Embryonic facial prominence (tissue), 1 donor: ENCODE measurements at regions not wholly inside any gene's neighbourhood (a gene's known extent, or its start where the extent isn't known, plus 50 kb on each side); places are given as distances from the start of the nearest gene placed in this dataset.
"Not testable (repeated sequence)": the region's sequence is repeated elsewhere in the genome, so short reads cannot be mapped to it uniquely, and the experiment has no call there.

Experiments used
- DNase-seq: peaks from one replicate; pipeline ENCODE4 v3.0.0-alpha.2; 2016; ENCODE audit errors: extremely low spot score

GRCh38 chr12:115898670-115899069, 378.8 kb downstream of the MED13L start:
- DNase-seq = no peak

DNA sequence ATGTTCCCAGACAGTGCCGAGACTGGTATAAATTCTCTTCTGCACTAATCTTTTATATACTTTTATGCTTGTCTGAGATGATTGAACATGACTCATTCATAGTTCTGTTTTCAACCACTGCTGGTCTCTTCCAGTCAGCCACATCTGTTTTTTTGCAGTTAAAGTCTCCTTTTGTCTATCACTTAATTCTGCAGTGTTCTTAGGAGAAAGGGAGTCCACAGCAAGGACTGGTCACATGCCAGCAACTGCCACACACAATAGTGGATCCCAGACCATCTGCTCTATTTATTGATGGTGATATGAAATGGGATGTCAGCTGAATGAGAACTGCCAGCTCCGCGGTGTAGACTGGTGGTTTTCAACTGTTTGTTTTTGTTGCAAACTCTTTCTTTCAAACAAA, 379.8 kb downstream of the MED13L start:
- DNase-seq = no peak

- DNase-seq = no peak
These were observed 382.2 kb downstream of the MED13L start for GRCh38 chr12:115895247-115895646.

- DNase-seq = no peak
These were observed 385.8 kb downstream of the MED13L start for GRCh38 chr12:115891556-115892164.

DNA sequence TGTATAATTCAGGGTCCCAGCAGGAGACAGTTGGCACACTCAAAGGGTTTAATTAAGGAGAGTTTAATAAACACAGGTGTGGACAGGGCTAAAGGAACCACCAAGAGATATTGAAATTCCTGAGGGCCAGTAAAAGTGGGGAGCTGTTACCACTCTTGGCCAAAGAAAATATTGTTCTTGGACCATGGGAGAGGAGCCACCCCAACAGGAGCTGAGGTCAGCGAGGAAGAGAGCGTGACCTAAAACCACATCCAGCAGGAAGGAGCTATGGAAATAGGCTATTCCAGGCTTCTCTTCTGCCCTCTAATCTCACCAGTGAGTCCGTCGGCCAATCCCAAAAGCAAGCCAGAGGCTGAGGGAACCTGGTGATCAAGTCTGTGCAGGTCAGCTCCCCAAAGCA, 390.8 kb downstream of the MED13L start:
- no peak for DNase-seq

- DNase-seq = no peak
These were observed 392.3 kb downstream of the MED13L start for GRCh38 chr12:115885040-115885690.

GRCh38 chr12:115882936-115883335, 394.6 kb downstream of the MED13L start:
- no peak for DNase-seq

DNA sequence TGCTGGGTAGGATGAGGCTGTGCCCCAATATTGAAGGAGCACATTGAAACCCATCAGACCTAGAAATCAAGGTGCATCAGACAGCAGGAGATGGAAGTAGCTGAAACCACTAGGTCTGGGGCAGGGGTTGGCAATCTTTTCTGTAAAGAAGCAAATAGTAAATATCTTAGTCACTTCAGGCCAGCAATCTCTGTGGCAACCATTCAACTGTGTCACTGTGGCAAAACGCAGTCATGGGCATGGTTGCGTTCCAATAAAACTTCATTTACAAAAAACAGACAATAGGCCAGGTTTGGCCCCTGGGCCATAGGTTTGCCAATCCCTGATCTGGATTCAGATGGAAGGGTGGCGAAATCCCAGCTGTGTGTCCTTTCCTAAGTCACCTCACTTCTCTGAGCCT, 397.3 kb downstream of the MED13L start:
- DNase-seq = no peak

DNA sequence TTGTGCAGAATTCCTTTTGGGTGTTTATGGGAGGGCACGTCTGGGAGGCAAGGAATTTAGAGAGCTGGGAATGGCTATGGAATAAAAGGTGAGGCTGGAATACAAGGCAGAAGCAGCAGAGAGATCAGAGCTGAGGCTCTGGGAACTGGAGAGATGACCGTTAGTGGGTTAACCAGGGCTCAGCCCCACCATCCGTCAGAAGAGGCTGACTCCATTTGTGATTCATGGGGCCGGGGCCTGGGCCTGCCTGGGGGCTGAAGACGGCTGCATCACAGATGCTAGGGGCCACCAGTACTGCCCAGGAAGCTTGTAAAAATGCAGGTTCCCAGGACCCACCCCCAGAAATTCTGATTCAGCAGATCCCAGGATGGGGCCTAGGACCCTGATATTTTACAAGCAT, 398.1 kb downstream of the MED13L start:
- no peak for DNase-seq

GRCh38 chr12:115873451-115874082, 403.9 kb downstream of the MED13L start:
- DNase-seq = no peak

DNA sequence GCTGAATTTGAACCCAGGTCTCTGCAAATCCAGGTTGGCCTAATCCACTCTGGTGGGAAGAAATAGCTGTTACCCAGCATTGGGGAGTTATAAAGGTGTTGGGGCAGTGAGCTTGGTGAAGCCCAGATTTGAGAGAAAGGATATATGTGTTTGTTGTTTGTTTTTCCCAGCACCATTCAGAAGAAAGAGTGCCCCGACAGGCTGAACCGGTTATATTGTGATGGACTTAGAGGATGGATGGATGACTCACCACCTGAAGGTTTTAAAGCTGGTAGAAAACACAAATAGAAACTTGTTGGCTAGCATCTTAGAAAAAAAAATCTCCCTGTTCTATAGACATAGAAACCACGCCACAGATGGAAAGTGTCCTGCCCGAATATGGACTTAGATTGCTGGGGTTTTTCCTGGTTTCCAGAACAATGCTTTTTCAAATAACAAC, 404.6 kb downstream of the MED13L start:
- no peak for DNase-seq

GRCh38 chr12:115872212-115872611, 405.3 kb downstream of the MED13L start:
- no peak for DNase-seq

DNA sequence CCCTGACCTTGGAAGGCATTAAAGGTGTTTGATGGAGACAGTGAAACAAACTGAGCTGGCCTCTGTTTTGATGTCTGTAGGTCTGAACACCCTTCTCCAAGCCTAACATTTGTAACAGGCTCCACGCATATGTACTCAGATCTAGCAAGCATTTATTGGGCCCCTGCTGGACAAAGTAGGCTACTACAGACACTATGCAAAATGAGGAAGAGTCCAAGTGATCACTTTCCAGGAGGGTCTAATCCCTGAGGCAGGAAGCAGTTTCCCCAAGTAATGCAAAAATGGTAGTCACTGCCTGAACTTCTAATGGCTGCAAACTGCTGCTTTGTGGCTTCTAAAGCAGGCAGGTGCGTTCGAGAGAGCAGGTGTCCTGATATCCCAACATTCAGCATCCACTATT, 405.8 kb downstream of the MED13L start:
- no peak for DNase-seq

GRCh38 chr12:115870510-115870909, 407.0 kb downstream of the MED13L start:
- no peak for DNase-seq

DNA sequence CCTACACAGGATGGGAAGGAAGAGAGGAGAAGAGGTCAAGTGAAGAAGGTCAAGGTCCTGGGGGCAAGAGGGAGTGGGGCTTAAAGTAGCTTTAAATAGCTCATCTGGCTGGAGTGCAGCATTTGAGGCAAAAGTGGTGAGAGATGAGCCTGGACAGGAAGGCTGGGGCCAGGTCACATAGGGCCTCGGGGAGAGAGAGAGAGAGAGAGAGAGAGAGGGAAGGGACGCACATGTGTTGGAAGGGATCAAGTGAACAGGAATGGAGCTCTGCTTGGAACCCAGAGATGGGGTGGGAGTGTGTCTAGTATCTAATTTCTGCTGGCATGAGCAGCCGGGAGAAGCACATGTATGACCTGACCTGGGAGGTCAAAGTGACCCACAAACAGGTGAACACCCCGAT, 407.5 kb downstream of the MED13L start:
- no peak for DNase-seq

GRCh38 chr12:115869604-115870003, 407.9 kb downstream of the MED13L start:
- DNase-seq = no peak

DNA sequence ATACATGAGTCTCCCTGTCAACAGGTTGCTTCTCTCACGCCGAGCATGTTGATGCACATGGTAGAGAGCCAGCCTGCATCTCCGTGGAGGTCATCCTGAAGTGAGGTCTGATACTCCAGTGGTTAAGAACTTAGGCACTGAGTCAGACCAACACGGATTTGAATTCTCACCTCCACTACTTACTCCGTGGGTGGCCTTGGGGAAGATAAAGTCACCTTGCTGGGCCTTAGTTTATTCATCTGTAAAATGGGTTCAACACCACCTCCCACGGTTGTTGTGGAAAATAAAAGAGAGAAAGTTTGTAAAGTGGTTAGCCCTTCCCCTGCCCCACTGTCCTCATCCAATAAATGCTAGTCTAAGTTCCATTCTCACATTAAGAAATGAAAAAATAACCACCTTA, 408.9 kb downstream of the MED13L start:
- no peak for DNase-seq

DNA sequence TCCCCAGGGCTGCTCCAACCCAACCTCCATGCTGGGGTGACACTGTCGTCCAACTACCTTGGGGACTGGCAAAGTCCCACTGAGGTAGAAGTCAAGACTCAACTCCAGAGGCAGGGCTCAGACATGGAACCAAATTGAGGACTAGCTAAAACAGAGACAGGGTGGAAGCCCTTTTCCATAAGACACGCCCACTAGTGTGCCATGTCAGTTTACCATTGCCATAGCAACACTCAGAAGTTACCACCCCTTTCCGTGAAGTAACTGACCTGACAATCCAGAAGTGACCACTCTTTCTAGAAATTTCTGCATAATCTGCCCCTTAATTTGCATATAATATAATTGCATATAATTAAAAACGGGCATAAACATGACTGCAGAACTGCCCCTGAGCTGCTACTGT, 409.6 kb downstream of the MED13L start:
- no peak for DNase-seq

GRCh38 chr12:115866909-115867525, 410.5 kb downstream of the MED13L start:
- DNase-seq = no peak

- DNase-seq = not testable (repeated sequence)
These were observed 411.2 kb downstream of the MED13L start for GRCh38 chr12:115866281-115866680.

- no peak for DNase-seq
These were observed 413.1 kb downstream of the MED13L start for GRCh38 chr12:115864396-115864795.

DNA sequence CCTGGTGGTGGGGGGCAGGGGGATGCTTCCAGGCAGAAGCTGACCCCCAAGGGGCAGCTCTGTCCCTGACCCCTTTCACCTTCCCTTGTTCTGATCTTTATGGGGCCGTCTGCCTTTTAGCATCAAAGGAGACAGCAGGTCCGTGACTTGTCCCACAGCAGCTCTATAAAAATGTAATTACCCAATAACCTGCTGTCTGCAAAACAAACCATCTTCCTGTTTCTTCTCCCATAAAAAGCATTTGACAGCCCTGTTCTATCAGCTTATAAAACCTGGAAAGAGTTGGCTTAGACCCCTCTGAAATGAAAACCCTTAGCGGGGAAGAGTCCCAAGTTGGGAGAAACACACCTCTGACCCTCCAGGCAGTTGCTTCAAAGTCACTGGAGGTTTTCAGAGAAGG, 416.9 kb downstream of the MED13L start:
- DNase-seq = no peak

DNA sequence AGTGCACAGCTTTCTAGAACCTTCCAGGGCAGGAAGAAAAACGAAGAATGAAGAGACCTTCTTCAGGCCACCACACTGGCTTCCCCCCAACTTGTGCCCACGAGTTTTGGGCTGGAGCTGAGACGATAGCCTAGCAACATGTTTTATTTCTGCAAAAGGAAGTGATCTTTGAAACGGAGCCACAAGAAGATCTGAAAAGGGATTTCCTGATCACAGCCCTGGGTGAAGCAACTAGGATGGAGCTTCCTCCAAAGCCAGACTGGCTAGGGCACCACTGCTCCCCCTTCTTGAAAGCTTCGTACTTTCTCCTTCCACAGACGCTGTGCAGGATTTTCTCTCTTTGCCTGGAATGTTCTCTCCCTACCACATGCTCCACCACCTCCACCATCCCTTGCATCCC, 418.3 kb downstream of the MED13L start:
- no peak for DNase-seq
